HCT116 (cell line): ENCODE measurements at regions not wholly inside any gene's neighbourhood (a gene's known extent, or its start where the extent isn't known, plus 50 kb on each side); places are given as distances from the start of the nearest gene placed in this dataset.

Experiments used
- EZH2 ChIP-seq: fragments of 200-600 bp; sonication (generic); IDR thresholded peaks from 2 replicates; pipeline ENCODE4 v1.6.1; 2017; ENCODE audit warnings: antibody characterized with exemption, mixed run types
- EZH2phosphoT487 ChIP-seq: fragments of 200-600 bp; IDR thresholded peaks from 2 replicates; pipeline ENCODE4 v1.6.1; 2018; ENCODE audit warnings: antibody characterized with exemption, borderline replicate concordance
- FOSL1 ChIP-seq: IDR thresholded peaks from 2 replicates; pipeline ENCODE4 v1.6.1; 2012; ENCODE audit warnings: low read depth
- POLR2A ChIP-seq: IDR thresholded peaks from 2 replicates; pipeline ENCODE4 v1.7.0; 2011; ENCODE audit warnings: borderline replicate concordance; ENCODE audit not compliant: insufficient read depth, insufficient read length; ENCODE audit errors: extremely low read depth
- POLR2AphosphoS5 ChIP-seq: IDR thresholded peaks from 2 replicates; pipeline ENCODE4 v1.6.1; 2011; ENCODE audit warnings: mild to moderate bottlenecking, low read depth, low read length, moderate library complexity
- SIN3A ChIP-seq: IDR thresholded peaks from 2 replicates; pipeline ENCODE4 v1.6.1; 2012; ENCODE audit warnings: low read depth
- YY1 ChIP-seq: IDR thresholded peaks from 2 replicates; pipeline ENCODE4 v1.6.1; 2011; ENCODE audit warnings: low read length, low read depth, moderate library complexity, mild to moderate bottlenecking; ENCODE audit not compliant: insufficient replicate concordance; ENCODE audit errors: extremely low read depth
- ZFX ChIP-seq: fragments of 450-650 bp; IDR thresholded peaks from 2 replicates; pipeline ENCODE4 v1.6.1; 2017
- TF ChIP-seq, protein P1 (sequence below), 3 experiments: fragments of 200-600 bp in 1 of 3; sonication (generic) in 1 of 3; IDR thresholded peaks in 2 of 3; conservative IDR thresholded peaks in 1 of 3; 2 replicates each; pipeline ENCODE4 v1.5.1; 2012 to 2017; ENCODE audit warnings: low read depth in 2 of 3, low read length in 2 of 3, antibody characterized with exemption in 1 of 3, borderline replicate concordance in 1 of 3, control low read depth in 1 of 3, mild to moderate bottlenecking in 1 of 3, mixed read lengths in 1 of 3, mixed run types in 1 of 3, moderate library complexity in 1 of 3; ENCODE audit not compliant: insufficient read depth in 1 of 3
- TF ChIP-seq, protein P2 (sequence below): IDR thresholded peaks from 2 replicates; pipeline ENCODE4 v1.6.1; 2012; ENCODE audit warnings: low read depth
- TF ChIP-seq, protein P3 (sequence below): IDR thresholded peaks from 2 replicates; pipeline ENCODE4 v1.6.1; 2012

DNA sequence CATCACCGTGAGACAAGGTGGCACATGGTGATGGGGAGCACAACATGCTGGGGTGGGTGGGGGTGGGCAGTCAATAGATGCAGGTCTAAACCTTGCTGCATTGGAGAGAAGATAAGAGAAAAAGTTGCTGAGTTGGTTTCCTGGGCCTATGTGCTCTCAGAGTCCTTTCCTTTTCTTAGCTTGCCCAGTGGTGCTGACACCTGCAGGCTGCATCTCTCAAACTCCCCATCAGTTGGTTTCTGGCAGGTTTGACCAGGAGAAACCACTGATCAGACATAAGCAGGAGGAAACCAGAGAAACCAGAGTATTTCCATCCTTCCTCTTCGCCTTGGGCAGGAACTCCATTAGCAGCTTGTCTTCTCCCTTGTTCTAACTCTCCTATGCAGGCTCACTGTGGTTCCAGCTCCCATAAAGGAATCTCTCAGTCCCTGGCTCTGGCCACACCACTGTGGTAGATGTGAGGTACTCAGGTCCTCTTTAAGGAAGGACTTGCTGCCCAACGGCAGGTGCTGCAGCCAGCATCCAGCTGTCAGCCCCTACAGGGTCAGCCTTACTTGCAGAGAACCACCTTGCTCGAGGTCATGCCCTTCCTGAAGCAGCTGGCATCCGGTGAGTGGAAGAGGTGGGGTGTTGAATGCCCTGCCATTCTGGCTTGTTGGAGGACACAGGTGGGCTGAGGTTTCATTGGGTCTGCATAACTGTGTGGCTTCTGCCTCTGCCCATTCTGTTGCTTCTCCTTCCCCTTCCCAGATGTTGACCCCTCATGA lies 172.3 kb upstream of the ANKRD28 start:
- TF ChIP-seq EZH2: no peak
- TF ChIP-seq POLR2A: no peak
- TF ChIP-seq, protein P1, sequence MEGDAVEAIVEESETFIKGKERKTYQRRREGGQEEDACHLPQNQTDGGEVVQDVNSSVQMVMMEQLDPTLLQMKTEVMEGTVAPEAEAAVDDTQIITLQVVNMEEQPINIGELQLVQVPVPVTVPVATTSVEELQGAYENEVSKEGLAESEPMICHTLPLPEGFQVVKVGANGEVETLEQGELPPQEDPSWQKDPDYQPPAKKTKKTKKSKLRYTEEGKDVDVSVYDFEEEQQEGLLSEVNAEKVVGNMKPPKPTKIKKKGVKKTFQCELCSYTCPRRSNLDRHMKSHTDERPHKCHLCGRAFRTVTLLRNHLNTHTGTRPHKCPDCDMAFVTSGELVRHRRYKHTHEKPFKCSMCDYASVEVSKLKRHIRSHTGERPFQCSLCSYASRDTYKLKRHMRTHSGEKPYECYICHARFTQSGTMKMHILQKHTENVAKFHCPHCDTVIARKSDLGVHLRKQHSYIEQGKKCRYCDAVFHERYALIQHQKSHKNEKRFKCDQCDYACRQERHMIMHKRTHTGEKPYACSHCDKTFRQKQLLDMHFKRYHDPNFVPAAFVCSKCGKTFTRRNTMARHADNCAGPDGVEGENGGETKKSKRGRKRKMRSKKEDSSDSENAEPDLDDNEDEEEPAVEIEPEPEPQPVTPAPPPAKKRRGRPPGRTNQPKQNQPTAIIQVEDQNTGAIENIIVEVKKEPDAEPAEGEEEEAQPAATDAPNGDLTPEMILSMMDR (IDR thresholded peaks at IDR 0.05 in 2 of 3, conservative IDR thresholded peaks at IDR 0.05 in 1 of 3; ENCODE audit: borderline replicate concordance in 1 of 3, insufficient read depth in 1 of 3, low read depth in 2 of 3, low read length in 2 of 3): no peak
- TF ChIP-seq FOSL1: no peak
- TF ChIP-seq, protein P2, sequence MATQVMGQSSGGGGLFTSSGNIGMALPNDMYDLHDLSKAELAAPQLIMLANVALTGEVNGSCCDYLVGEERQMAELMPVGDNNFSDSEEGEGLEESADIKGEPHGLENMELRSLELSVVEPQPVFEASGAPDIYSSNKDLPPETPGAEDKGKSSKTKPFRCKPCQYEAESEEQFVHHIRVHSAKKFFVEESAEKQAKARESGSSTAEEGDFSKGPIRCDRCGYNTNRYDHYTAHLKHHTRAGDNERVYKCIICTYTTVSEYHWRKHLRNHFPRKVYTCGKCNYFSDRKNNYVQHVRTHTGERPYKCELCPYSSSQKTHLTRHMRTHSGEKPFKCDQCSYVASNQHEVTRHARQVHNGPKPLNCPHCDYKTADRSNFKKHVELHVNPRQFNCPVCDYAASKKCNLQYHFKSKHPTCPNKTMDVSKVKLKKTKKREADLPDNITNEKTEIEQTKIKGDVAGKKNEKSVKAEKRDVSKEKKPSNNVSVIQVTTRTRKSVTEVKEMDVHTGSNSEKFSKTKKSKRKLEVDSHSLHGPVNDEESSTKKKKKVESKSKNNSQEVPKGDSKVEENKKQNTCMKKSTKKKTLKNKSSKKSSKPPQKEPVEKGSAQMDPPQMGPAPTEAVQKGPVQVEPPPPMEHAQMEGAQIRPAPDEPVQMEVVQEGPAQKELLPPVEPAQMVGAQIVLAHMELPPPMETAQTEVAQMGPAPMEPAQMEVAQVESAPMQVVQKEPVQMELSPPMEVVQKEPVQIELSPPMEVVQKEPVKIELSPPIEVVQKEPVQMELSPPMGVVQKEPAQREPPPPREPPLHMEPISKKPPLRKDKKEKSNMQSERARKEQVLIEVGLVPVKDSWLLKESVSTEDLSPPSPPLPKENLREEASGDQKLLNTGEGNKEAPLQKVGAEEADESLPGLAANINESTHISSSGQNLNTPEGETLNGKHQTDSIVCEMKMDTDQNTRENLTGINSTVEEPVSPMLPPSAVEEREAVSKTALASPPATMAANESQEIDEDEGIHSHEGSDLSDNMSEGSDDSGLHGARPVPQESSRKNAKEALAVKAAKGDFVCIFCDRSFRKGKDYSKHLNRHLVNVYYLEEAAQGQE: no peak
- no peak for TF ChIP-seq YY1
- no peak for TF ChIP-seq POLR2AphosphoS5
- TF ChIP-seq EZH2phosphoT487: no peak
- TF ChIP-seq, protein P3, sequence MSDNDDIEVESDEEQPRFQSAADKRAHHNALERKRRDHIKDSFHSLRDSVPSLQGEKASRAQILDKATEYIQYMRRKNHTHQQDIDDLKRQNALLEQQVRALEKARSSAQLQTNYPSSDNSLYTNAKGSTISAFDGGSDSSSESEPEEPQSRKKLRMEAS: no peak
- no peak for TF ChIP-seq SIN3A
- TF ChIP-seq ZFX: no peak
